ENCODE measurements at regions not wholly inside any gene's neighbourhood (a gene's known extent, or its start where the extent isn't known, plus 50 kb on each side); places are given as distances from the start of the nearest gene placed in this dataset.

DNA sequence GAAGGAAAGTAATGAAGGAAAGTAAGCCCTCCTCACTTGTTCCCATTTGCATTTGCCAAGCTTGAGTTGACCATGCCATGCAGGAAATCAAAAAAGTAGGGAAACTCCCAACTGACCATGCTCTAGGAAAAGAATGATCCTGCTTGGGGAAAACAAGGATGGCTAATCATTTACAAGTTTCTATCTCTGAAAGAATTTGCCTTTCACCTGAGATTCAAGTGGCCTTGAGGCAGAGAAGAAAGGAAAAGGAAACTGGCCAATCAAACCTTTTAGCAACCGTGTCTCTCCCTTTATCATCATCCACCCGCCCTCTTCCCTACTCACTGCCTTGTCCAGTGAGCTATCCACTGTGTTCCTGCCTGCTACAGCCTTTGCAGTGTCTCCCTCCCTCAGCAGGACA lies 757.2 kb upstream of the SOX9 start:
- no TSS peak for BruUV-seq (replicated peaks)
- Mint-ChIP-seq H3K27ac (ENCODE audit: unreplicated experiment) (no peak overlapping the region), H3K27me3 (ENCODE audit: unreplicated experiment) (no peaks in the 10 kb centered on the region), H3K36me3 (ENCODE audit: insufficient read depth, unreplicated experiment) (no peaks in the 10 kb centered on the region), H3K4me1 (ENCODE audit: low read depth, unreplicated experiment) (peaks cover 30% of the 10 kb centered on the region), H3K9me3 (ENCODE audit: low read depth, unreplicated experiment) (peaks cover 6% of the 10 kb centered on the region), H3K4me3 (ENCODE audit: low read depth, unreplicated experiment) (no peak overlapping the region)
- DNase-seq, result no peak
- TF ChIP-seq, protein P1, sequence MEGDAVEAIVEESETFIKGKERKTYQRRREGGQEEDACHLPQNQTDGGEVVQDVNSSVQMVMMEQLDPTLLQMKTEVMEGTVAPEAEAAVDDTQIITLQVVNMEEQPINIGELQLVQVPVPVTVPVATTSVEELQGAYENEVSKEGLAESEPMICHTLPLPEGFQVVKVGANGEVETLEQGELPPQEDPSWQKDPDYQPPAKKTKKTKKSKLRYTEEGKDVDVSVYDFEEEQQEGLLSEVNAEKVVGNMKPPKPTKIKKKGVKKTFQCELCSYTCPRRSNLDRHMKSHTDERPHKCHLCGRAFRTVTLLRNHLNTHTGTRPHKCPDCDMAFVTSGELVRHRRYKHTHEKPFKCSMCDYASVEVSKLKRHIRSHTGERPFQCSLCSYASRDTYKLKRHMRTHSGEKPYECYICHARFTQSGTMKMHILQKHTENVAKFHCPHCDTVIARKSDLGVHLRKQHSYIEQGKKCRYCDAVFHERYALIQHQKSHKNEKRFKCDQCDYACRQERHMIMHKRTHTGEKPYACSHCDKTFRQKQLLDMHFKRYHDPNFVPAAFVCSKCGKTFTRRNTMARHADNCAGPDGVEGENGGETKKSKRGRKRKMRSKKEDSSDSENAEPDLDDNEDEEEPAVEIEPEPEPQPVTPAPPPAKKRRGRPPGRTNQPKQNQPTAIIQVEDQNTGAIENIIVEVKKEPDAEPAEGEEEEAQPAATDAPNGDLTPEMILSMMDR (IDR thresholded peaks at IDR 0.05; ENCODE audit: unreplicated experiment), result no peak
- CTCF ChIA-PET, result interaction anchor here (0.6 kb wide), 1 partner anchor 286 kb away, joined by 3 read pairs; no protein-coding TSS in a partner anchor
- intact Hi-C loops (cut with micrococcal nuclease; ENCODE audit: unreplicated experiment), result no loop called here

DNA sequence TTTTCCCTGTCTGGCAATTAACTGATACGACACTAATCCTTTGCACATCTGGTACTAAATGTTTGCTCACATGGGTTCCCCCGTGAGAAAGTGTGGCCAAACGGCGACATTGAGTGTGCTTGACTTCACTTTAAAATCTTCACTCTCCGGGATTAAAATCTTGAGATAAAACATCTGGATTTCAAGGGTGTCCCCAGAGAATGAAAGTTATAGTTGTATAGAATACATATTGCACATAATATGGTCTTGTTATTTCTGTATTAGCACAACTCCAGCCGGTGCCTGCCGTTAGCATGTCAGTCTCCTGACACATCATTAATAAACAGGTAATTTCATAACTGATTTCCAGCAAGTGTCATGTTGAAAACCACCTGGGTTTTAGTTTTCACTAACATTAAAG lies 749.0 kb upstream of the SOX9 start:
- BruUV-seq (replicated peaks), result no TSS peak
- CTCF ChIA-PET, result no interaction called here
- Mint-ChIP-seq H3K27ac (ENCODE audit: unreplicated experiment) (no peak overlapping the region), H3K9me3 (ENCODE audit: low read depth, unreplicated experiment) (no peaks in the 10 kb centered on the region), H3K4me1 (ENCODE audit: low read depth, unreplicated experiment) (no peaks in the 10 kb centered on the region), H3K4me3 (ENCODE audit: low read depth, unreplicated experiment) (no peak overlapping the region), H3K27me3 (ENCODE audit: unreplicated experiment) (no peaks in the 10 kb centered on the region), H3K36me3 (ENCODE audit: insufficient read depth, unreplicated experiment) (no peaks in the 10 kb centered on the region)
- DNase-seq, result no peak
- TF ChIP-seq, protein P1 (IDR thresholded peaks at IDR 0.05; ENCODE audit: unreplicated experiment), result no peak
- intact Hi-C loops (cut with micrococcal nuclease; ENCODE audit: unreplicated experiment), result no loop called here

DNA sequence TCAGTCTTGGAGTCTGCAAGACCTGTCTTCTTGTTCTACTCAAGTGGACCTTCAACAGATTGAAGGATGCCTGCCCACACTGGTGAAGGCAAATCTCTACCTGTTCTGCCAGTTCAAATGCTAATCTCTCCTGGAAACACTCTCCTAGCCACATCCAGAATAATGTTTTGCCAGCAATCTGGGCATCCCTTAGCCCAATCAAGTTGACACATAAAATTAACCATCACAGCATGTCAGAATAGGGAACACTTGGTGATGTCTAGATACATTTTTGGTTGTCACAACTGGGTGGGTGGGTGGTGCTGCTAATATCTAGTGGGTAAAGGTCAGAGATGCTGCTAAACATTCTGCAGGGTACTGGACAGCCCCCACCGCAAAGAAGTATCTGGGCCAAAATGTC lies 744.9 kb upstream of the SOX9 start:
- H3K36me3 Mint-ChIP-seq (ENCODE audit: insufficient read depth, unreplicated experiment), result no peaks in the 10 kb centered on the region
- no peaks in the 10 kb centered on the region for H3K9me3 Mint-ChIP-seq (ENCODE audit: low read depth, unreplicated experiment)
- no peaks in the 10 kb centered on the region for H3K4me1 Mint-ChIP-seq (ENCODE audit: low read depth, unreplicated experiment)
- no peaks in the 10 kb centered on the region for H3K27me3 Mint-ChIP-seq (ENCODE audit: unreplicated experiment)
- CTCF ChIA-PET, result no interaction called here
- no peak for DNase-seq
- no peak overlapping the region for H3K27ac Mint-ChIP-seq (ENCODE audit: unreplicated experiment)
- no peak overlapping the region for H3K4me3 Mint-ChIP-seq (ENCODE audit: low read depth, unreplicated experiment)
- TF ChIP-seq, protein P1 (IDR thresholded peaks at IDR 0.05; ENCODE audit: unreplicated experiment), result no peak
- BruUV-seq (replicated peaks), result no TSS peak
- intact Hi-C loops (cut with micrococcal nuclease; ENCODE audit: unreplicated experiment), result no loop called here

DNA sequence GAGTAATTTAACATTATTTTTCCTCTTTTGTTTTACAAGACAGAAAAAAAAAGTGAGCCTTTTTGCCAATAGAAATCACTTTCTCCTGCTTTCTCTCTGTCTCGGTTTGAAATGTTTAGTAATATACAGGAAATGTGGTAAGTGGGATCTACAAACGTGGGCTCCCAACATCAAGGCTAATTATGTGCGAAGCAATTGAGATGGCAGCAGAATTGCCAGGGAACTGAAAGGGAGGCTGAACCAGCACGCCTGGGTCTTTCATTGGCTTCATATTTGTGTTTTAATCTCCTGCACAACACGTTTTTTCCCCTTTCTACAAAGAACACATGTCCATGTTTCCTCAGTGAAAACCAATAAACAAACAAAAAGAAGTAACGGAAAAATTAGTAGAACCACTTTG lies 743.9 kb upstream of the SOX9 start:
- H3K9me3 Mint-ChIP-seq (ENCODE audit: low read depth, unreplicated experiment), result no peaks in the 10 kb centered on the region

More for the DNA sequence above, 743.9 kb upstream of the SOX9 start:
- H3K4me3 Mint-ChIP-seq (ENCODE audit: low read depth, unreplicated experiment), result no peak overlapping the region
- no TSS peak for BruUV-seq (replicated peaks)
- DNase-seq, result no peak
- intact Hi-C loops (cut with micrococcal nuclease; ENCODE audit: unreplicated experiment), result no loop called here
- no peaks in the 10 kb centered on the region for H3K27me3 Mint-ChIP-seq (ENCODE audit: unreplicated experiment)
- CTCF ChIA-PET, result no interaction called here
- TF ChIP-seq, protein P1 (IDR thresholded peaks at IDR 0.05; ENCODE audit: unreplicated experiment), result no peak
- no peaks in the 10 kb centered on the region for H3K4me1 Mint-ChIP-seq (ENCODE audit: low read depth, unreplicated experiment)
- no peak overlapping the region for H3K27ac Mint-ChIP-seq (ENCODE audit: unreplicated experiment)
- H3K36me3 Mint-ChIP-seq (ENCODE audit: insufficient read depth, unreplicated experiment), result no peaks in the 10 kb centered on the region
